ENCODE measurements at regions not wholly inside any gene's neighbourhood (a gene's known extent, or its start where the extent isn't known, plus 50 kb on each side); places are given as distances from the start of the nearest gene placed in this dataset.
"Not testable (repeated sequence)": the region's sequence is repeated elsewhere in the genome, so short reads cannot be mapped to it uniquely, and the experiment has no call there.

DNA sequence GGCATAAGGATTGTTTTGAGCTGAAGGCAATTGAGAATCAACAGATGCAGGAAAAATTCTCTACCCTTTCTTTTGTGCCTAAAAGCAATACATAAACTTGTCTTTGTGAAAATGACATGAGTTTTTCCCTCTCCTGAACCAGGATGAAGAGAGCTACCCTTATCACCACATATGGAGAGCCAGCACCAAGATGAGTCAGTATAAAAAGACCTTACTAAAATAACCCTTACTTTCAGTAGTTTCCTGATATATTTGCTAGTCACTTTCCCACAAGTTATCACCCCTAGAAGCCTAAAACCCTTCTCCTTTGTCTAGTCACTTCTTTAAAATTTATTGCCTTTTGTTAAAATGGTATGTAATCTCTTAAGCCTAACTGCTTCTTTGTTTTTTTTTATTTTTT lies 61.9 kb upstream of the ANKRD10 start:
- TF ChIP-seq, protein P1, sequence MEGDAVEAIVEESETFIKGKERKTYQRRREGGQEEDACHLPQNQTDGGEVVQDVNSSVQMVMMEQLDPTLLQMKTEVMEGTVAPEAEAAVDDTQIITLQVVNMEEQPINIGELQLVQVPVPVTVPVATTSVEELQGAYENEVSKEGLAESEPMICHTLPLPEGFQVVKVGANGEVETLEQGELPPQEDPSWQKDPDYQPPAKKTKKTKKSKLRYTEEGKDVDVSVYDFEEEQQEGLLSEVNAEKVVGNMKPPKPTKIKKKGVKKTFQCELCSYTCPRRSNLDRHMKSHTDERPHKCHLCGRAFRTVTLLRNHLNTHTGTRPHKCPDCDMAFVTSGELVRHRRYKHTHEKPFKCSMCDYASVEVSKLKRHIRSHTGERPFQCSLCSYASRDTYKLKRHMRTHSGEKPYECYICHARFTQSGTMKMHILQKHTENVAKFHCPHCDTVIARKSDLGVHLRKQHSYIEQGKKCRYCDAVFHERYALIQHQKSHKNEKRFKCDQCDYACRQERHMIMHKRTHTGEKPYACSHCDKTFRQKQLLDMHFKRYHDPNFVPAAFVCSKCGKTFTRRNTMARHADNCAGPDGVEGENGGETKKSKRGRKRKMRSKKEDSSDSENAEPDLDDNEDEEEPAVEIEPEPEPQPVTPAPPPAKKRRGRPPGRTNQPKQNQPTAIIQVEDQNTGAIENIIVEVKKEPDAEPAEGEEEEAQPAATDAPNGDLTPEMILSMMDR (conservative IDR thresholded peaks at IDR 0.05; ENCODE audit: low read depth, low read length): no peak
- no peak for DNase-seq (ENCODE audit: low read depth)
- H3K4me3 ChIP-seq (ENCODE audit: low read length): no peak overlapping the region

DNA sequence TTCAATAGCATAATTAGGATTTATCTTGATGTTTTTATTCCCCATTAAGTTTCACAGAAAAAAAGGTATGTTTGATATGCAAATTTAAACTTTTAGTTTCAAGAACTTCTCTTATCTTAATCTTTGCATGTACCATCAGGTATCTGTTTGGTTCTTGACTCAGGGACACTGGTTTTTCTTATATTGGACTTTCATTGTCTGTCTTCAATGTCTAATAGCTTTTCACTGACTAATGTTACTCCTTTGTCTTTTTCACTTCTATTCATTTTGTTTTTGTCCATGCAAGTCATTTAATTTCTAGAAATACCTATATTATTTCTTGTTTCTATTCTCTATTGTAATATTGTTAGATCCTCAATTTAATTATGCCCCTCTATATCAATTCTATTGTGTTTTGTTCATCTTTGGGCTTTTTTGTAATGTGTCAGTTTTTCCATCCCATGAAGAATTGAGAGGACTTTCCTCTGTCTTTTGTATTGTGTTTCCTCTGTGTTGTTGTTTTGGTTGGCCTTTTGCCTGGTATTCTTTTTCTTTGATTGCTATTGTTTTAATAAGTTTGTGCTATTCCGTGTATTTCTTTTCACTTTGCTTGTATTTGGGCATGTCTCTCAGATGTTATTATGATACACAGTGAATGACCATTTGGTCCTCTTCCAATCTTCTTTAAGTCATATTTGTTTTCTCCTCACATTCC lies 58.3 kb upstream of the ANKRD10 start:
- no peak for DNase-seq (ENCODE audit: low read depth)
- no peak overlapping the region for H3K4me3 ChIP-seq (ENCODE audit: low read length)
- TF ChIP-seq, protein P1 (conservative IDR thresholded peaks at IDR 0.05; ENCODE audit: low read depth, low read length): no peak

DNA sequence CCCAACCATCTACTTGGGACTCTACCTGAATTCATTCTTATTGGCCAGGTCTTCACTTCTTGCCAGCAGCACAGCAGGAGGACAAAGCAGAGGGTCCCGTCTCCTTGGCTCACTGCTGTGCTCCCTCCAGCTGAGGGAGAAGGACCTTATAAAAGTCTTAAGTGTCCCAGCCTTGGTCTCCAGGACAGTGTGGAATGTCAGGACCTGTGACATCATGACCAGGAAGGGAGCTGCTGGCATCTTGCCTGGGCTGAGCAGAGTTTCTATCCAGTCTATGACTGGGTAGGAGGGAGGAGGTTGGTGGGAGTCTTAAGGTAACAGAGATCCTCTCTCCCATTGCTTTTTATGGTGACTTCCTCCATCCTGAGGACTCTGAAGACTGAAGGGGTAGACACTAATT lies 56.6 kb upstream of the ANKRD10 start:
- TF ChIP-seq, protein P1 (conservative IDR thresholded peaks at IDR 0.05; ENCODE audit: low read depth, low read length): no peak
- no peak overlapping the region for H3K4me3 ChIP-seq (ENCODE audit: low read length)
- DNase-seq (ENCODE audit: low read depth): no peak

DNA sequence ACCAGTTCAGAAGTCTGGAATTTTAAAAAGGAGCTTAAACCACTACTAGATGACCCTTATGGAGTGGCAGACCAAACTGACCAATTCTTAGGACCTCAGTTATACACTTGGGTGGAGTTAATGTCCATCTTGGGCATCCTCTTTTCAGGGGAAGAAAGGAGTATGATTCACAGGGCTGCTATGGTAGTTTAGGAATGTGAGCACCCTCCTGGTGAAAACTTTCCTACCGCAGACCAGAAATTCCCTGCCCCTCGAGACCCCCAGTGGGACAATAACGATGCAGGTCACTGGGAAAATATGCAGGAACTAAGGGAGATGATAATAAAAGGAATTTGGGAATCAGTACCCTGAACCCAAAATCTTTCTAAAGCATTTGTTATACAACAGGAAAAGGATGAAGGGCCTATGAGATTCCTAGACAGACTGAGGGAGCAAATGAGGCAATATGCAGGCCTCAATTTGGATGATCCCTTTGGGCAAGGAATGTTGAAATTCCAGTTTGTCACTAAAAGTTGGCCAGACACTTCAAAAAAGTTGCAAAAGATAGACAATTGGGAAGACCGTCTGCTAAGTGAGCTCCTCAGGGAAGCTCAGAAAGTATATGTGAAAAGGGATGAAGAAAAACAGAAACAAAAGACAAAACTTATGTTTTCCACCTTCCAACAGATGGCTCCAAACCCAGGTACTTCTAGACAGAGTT lies 52.4 kb upstream of the ANKRD10 start:
- not testable (repeated sequence) for H3K4me3 ChIP-seq (ENCODE audit: low read length); DNase-seq (ENCODE audit: low read depth)

DNA sequence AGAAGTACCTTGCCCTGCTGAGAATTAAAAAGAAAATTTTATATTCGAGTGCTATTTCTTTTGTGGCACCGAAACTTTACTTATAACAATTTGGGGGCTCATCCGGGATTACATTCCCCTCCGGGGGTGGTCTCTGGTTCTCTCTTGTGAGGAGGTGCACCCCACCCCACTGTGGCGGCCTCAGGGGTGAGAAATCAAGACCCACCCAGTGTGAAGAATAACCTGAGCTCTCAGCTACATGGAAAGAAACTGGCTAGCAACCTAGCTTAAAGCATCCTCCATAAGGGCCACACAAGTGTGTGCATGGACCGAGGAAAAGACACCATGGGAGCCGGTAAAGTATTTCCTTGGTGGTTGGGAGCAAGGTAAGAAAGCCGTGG lies 50.9 kb upstream of the ANKRD10 start:
- DNase-seq (ENCODE audit: low read depth): no peak
- TF ChIP-seq, protein P1 (conservative IDR thresholded peaks at IDR 0.05; ENCODE audit: low read depth, low read length): no peak
- H3K4me3 ChIP-seq (ENCODE audit: low read length): no peak overlapping the region

DNA sequence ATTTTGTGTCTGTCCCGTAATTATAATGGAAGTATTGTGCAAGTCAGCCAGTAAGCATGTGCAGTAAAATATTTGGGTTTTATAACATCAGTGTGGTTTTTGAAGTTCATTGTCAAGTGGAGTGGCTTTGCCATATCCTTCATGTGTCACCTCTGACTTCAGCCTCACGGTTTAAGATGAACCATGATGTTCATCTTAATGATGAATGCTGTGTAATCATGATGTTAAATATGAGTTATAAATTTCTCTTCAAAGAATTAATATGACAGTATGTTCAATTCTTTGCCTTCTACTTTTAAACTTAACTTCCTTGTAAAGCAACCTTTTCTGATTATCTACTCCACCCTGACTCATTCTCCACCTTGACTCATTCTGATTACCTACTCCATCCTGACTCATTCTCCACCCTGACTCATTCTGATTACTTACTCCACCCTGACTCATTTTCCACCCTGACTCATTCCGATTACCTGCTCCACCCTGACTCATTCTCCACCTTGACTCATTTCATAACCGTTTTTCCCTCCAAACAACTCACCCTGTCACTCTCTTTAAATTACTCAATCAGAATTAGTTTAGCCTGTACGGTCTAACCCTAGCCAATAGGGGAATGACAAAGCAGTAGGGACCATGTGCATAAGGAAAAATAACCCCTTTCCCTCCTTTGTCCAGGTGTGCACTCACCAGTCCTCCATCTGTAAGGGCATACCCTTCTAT lies 50.3 kb upstream of the ANKRD10 start:
- no peak overlapping the region for H3K4me3 ChIP-seq (ENCODE audit: low read length)
- TF ChIP-seq, protein P1 (conservative IDR thresholded peaks at IDR 0.05; ENCODE audit: low read depth, low read length): no peak
- peak; percentile 54 for DNase-seq (ENCODE audit: low read depth)

Data from retinal pigment epithelial cell (primary cell).